ENCODE measurements at regions not wholly inside any gene's neighbourhood (a gene's known extent, or its start where the extent isn't known, plus 50 kb on each side); places are given as distances from the start of the nearest gene placed in this dataset.

- in situ Hi-C loops (cut with MboI), result no loop called here
- Histone ChIP-seq H3K36me3 (ENCODE audit: control insufficient read depth in 2 of 2, insufficient read depth in 2 of 2, low read length in 1 of 2) (no peaks in the 10 kb centered on the region), H2AFZ (ENCODE audit: control insufficient read depth, low read depth, low read length) (no peak overlapping the region), H3K4me2 (ENCODE audit: control insufficient read depth, insufficient read depth) (no peak overlapping the region), H3K79me2 (ENCODE audit: control insufficient read depth, insufficient read depth, low read length) (no peaks in the 10 kb centered on the region), H3K9me3 (replicated peaks; ENCODE audit: control insufficient read depth, insufficient read depth, low read length) (no peaks in the 10 kb centered on the region), H3K4me1 (ENCODE audit: control insufficient read depth, insufficient read depth, low read length) (no peaks in the 10 kb centered on the region), H4K20me1 (ENCODE audit: control insufficient read depth, insufficient read depth) (no peaks in the 10 kb centered on the region), H3K4me3 (no peak overlapping the region), H3K27ac (ENCODE audit: control insufficient read depth, insufficient read depth) (no peak overlapping the region), H3K27me3 (replicated peaks in 1 of 2; ENCODE audit: control insufficient read depth in 2 of 2, insufficient read depth in 2 of 2, low read length in 1 of 2) (no peaks in the 10 kb centered on the region; a peak in 1 of 4 replicates), H3K9ac (ENCODE audit: control insufficient read depth, insufficient read depth, low read length) (no peak overlapping the region)
- FAIRE-seq, result no peak
- CTCF ChIA-PET, result interaction anchor here (0.6 kb wide), 1 partner anchor 154 kb away, joined by 3 read pairs; no protein-coding TSS in a partner anchor
- SMC1A ChIA-PET (ENCODE audit: uncharacterized antibody, unreplicated experiment), result interaction anchor here (0.6 to 1.5 kb wide), 2 partner anchors 64 to 620 kb away, joined by 3 to 4 read pairs; no protein-coding TSS in a partner anchor
- RAD21 ChIA-PET (ENCODE audit: unreplicated experiment), result no interaction called here
- no TSS peak for BruUV-seq (replicated peaks)
- DNase-seq (ENCODE audit: low read depth, low spot score), result no peak
- POLR2A ChIA-PET, result no interaction called here
- no peak for ATAC-seq
- intact Hi-C loops (cut with micrococcal nuclease; ENCODE audit: unreplicated experiment), result no loop called here
- no peak for TF ChIP-seq YY1 (IDR thresholded peaks at IDR 0.05; ENCODE audit: low read depth, low read length)
- TF ChIP-seq, protein P1, sequence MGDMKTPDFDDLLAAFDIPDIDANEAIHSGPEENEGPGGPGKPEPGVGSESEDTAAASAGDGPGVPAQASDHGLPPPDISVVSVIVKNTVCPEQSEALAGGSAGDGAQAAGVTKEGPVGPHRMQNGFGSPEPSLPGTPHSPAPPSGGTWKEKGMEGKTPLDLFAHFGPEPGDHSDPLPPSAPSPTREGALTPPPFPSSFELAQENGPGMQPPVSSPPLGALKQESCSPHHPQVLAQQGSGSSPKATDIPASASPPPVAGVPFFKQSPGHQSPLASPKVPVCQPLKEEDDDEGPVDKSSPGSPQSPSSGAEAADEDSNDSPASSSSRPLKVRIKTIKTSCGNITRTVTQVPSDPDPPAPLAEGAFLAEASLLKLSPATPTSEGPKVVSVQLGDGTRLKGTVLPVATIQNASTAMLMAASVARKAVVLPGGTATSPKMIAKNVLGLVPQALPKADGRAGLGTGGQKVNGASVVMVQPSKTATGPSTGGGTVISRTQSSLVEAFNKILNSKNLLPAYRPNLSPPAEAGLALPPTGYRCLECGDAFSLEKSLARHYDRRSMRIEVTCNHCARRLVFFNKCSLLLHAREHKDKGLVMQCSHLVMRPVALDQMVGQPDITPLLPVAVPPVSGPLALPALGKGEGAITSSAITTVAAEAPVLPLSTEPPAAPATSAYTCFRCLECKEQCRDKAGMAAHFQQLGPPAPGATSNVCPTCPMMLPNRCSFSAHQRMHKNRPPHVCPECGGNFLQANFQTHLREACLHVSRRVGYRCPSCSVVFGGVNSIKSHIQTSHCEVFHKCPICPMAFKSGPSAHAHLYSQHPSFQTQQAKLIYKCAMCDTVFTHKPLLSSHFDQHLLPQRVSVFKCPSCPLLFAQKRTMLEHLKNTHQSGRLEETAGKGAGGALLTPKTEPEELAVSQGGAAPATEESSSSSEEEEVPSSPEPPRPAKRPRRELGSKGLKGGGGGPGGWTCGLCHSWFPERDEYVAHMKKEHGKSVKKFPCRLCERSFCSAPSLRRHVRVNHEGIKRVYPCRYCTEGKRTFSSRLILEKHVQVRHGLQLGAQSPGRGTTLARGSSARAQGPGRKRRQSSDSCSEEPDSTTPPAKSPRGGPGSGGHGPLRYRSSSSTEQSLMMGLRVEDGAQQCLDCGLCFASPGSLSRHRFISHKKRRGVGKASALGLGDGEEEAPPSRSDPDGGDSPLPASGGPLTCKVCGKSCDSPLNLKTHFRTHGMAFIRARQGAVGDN (IDR thresholded peaks at IDR 0.05), result no peak
- TF ChIP-seq, protein P2, sequence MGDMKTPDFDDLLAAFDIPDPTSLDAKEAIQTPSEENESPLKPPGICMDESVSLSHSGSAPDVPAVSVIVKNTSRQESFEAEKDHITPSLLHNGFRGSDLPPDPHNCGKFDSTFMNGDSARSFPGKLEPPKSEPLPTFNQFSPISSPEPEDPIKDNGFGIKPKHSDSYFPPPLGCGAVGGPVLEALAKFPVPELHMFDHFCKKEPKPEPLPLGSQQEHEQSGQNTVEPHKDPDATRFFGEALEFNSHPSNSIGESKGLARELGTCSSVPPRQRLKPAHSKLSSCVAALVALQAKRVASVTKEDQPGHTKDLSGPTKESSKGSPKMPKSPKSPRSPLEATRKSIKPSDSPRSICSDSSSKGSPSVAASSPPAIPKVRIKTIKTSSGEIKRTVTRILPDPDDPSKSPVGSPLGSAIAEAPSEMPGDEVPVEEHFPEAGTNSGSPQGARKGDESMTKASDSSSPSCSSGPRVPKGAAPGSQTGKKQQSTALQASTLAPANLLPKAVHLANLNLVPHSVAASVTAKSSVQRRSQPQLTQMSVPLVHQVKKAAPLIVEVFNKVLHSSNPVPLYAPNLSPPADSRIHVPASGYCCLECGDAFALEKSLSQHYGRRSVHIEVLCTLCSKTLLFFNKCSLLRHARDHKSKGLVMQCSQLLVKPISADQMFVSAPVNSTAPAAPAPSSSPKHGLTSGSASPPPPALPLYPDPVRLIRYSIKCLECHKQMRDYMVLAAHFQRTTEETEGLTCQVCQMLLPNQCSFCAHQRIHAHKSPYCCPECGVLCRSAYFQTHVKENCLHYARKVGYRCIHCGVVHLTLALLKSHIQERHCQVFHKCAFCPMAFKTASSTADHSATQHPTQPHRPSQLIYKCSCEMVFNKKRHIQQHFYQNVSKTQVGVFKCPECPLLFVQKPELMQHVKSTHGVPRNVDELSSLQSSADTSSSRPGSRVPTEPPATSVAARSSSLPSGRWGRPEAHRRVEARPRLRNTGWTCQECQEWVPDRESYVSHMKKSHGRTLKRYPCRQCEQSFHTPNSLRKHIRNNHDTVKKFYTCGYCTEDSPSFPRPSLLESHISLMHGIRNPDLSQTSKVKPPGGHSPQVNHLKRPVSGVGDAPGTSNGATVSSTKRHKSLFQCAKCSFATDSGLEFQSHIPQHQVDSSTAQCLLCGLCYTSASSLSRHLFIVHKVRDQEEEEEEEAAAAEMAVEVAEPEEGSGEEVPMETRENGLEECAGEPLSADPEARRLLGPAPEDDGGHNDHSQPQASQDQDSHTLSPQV (IDR thresholded peaks at IDR 0.05), result no peak
- TF ChIP-seq, protein P3, sequence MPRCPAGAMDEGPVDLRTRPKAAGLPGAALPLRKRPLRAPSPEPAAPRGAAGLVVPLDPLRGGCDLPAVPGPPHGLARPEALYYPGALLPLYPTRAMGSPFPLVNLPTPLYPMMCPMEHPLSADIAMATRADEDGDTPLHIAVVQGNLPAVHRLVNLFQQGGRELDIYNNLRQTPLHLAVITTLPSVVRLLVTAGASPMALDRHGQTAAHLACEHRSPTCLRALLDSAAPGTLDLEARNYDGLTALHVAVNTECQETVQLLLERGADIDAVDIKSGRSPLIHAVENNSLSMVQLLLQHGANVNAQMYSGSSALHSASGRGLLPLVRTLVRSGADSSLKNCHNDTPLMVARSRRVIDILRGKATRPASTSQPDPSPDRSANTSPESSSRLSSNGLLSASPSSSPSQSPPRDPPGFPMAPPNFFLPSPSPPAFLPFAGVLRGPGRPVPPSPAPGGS (IDR thresholded peaks at IDR 0.05; ENCODE audit: borderline replicate concordance, insufficient read depth, low read depth, low read length, poor library complexity, severe bottlenecking), result no peak
- TF ChIP-seq NRF1 (conservative IDR thresholded peaks at IDR 0.05; ENCODE audit: low read depth, low read length), result no peak
- TF ChIP-seq SUPT20H (IDR thresholded peaks at IDR 0.05; ENCODE audit: borderline replicate concordance, control insufficient read depth, low read depth, low read length), result no peak
- TF ChIP-seq E4F1 (IDR thresholded peaks at IDR 0.05; ENCODE audit: borderline replicate concordance, partially characterized antibody), result no peak
- TF ChIP-seq CBX3 (IDR thresholded peaks at IDR 0.05; ENCODE audit: borderline replicate concordance, low read depth), result no peak
- TF ChIP-seq TCF3 (IDR thresholded peaks at IDR 0.05; ENCODE audit: borderline replicate concordance, insufficient read depth, low read depth, low read length), result no peak
These were observed 569.5 kb upstream of the SEMA6A start for GRCh38 chr5:117144086-117144485.

Data from GM12878 (cell line).